Stimulated activated CD8-positive, alpha-beta memory T cell treated with anti-CD3 and anti-CD28 coated beads, Interleukin-7, amount 100 ng/mL, for 1 hour (primary cell): ENCODE measurements at regions not wholly inside any gene's neighbourhood (a gene's known extent, or its start where the extent isn't known, plus 50 kb on each side); places are given as distances from the start of the nearest gene placed in this dataset.

Experiments used
- DNase-seq, 2 donors: peaks; one replicate each; pipeline ENCODE4 v3.0.0-alpha.2; 2020; ENCODE audit warnings: low read depth in 2 of 2

DNA sequence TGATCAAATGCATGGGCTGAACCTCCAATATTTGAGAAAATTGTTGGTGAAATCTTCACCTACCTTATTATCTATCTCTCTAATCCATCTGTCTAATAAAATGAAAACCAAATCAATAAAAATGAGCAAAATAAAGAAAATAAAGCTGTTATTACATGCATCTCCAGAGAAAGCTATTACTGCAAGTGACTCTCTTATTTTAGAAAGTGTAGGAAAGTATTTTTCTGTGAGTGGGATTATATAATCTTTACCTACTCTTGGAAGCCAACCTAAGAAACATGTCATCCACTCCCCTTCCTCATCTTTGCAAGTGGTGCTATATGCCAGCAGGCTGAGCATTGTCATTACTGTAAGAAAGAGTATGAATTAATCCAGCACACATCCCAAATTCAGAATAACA, 191.5 kb upstream of the RFC3 start:
- no peak for DNase-seq

DNA sequence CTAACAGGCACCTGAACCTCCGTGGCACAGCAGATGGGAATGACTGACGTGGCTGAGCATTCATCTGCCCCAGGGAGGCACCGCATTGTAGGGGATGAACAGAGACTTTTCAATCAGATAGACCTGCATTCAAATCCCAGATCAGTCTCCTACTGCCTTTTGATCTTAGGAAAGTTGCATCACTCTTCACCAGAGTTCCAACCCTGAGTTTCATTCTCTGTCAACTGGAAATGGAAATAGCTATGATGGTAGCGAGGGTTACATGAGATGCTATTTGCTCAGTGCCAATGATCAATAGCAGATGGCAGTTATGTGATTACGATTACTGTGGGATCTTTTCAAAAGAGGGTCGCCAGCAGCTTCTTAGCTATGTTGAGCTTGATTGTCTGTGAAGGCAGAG, 189.3 kb upstream of the RFC3 start:
- no peak for DNase-seq

DNA sequence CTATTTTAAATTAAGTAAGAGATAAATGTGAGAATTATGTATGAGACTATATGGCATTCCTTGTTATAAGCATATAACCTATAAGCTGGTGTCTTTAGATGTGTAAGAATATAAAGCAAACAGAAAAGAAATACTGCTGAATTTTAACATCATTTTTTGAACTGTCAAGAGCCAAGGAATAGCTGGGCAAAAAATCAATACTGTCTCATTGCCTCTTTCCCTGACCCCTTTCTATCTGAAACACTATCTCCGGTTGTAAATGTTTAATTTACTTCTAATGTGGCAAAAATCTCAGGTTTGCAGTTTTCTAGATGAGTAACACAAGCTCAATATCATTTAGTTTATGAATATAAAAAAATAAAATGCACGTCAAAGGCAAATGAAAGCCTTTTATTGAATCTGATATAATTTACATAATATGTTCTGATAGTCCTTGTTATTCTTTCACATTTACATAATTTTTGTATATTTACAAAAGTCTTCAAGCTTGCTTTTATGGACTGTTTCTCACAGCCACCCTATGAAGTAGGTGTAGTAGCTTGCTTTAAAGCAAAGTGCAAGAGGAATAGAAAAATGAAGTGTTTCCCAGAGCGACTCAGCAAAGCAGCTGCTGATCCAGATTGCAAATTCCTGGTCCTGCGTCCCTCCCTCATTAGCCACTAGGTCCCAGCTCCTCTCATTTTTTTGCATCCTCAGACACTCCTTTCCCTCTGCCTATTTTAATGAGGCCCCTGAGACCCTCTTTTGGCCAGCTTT, 188.2 kb upstream of the RFC3 start:
- DNase-seq: no peak

DNA sequence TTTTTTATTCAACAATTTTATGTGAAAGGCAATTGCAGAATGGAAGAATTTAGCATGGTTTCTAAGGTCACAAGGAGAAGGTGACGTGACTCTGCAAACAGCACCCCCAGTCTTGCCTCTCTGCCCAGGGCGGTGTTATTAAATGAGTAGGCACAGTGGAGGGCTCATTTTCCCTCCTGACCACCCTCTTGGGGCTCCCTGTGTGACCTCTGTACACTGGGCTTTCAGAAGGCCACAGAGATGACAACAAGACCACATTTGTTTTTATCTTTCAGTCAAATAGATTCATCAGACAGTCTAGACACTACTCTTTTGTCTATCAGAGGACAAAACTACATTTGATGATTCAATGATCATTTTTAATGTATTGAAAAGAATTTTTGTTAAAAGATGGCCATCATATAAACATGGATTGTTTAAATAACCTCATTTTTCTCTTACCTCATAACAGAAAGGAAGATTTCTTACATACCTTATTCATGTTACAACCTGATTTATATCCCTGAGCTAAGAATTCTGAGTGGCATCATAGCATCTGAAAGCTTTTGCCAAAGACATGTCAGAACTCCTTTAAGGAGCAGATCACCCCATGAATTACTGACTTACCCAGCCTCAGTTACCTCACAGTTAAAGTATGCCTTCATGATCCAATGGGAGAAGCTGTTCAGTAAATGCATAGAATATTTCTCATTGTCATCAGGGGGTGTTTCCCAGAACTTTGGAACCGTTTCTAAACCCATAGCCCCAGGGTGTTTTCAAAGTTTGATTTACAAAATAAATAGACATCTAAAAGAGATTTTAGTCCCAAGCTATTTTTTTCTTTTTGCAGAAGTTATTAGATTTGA, 184.0 kb upstream of the RFC3 start:
- DNase-seq: no peak

DNA sequence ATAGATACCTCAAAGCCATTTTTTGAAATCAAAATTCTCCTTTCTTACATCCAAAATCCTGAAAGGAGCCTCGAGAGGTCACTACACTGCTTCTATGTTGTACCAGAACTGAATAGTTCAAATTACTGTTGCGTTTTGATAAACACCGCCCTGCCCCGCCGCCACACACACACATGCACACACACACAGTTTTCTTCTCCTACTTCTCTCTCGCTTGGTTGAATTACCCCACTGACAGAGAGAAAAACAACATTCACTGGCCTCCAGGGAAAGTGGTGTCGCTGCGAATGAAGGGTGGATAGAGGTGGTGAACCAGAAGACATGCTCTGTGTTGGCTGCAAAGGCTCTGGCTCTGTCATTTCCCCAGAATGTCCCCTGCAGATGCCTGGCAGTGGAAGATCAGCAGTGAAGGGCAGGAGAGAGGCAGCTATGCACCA, 183.4 kb upstream of the RFC3 start:
- DNase-seq: no peak

DNA sequence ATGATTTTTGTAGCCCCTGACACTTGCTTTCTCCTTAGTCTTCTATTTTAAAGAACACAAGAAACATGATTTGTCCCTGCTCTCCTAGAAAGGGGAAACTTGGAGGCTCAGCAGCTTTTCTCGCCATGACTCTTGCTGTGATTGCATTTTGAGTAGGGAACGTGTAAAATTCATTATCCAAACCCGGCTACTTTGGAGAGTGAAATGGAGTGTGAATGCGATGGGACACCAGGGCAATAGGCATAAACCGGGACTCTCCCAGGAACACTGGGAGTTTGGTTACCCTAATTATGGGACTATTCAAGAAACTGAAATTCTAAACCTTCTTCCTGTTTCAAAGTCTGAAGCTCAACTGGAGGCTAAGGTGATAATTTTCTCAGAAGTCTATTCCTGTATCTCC, 181.7 kb upstream of the RFC3 start:
- DNase-seq: no peak

DNA sequence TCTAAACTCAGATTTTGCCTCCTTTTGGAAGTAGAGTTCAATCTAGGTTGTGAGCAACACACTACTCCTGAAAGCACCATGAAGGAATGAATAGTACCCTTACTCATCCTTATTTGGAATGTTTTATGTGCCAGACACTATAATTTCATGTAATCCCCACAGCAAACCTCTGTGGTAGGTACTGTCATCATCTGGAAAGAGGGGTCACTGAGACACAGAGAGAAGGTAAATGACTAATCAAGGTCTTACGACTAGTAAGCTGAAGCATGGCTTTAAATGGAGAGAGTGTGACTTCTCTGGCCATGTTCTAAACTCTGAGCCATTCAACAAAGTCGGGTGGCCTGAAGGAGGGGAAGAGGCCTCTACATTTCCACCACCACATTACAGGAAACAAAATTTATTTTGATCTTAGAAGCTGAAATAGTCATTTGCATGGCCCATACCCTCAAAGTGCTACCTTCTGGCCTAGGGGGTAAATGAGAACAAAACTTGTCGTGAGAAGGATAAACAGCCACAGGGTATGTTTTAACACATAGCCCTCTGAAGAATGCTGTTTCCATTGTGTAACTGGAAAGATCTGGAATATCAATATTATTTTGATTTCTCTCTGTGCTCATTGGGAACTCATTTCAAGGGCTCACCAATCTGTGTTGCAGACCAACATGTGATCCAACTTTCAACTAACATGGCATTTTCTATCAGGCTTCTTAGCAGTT, 180.8 kb upstream of the RFC3 start:
- DNase-seq: no peak

DNA sequence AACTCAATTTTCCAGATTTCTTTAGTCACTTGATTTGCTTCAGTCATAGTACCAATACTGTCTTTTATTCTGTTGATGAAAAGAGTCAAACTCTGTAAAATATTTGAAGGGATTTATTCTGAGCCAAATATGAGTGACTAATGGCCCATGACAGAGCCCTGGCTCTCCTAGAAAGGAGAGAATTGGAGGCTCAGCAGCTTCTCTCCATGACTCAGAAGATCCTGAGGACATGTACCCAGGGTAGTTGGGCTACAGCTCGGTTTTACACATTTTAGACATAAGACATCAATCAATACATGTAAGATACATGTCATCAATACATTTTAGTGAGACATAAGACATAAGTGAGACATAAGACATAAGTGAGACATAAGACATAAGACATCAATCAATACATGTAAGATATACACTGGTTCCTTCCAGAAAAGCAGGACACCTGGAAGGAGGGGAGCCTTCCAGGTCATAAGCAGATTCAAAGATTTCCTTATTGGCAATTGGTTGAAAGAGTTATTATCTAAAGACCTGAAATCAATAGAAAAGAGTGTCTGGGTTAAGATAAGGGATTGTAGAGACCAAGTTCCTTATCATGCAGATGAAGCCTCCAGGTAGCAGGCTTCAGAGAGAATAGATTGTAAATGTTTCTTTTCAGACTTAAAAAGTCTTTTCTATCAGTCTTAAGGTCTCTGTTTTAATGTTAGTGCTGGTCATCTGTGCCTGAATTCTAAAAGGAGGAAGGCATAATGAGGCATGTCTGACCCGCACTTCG, 179.8 kb upstream of the RFC3 start:
- no peak for DNase-seq

DNA sequence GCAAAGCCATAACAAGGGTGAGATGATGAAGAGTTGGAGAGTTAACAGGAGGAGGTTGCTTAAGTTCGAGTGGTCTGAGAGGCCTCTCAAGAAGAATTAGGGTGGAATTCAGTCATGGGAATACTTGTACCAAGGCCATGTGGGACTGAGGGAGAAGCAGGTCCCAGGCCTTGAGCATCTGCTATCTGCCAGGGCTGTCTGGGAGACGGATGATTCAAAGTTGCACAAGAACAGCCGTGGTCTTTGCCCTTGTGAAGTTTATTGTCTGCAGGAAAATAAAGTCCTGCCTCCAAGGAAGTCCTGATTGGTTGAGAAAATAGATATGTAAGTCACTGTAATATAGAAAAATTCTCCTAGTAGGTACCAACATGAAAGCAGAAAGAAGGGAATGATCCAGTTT, 178.8 kb upstream of the RFC3 start:
- DNase-seq: no peak

DNA sequence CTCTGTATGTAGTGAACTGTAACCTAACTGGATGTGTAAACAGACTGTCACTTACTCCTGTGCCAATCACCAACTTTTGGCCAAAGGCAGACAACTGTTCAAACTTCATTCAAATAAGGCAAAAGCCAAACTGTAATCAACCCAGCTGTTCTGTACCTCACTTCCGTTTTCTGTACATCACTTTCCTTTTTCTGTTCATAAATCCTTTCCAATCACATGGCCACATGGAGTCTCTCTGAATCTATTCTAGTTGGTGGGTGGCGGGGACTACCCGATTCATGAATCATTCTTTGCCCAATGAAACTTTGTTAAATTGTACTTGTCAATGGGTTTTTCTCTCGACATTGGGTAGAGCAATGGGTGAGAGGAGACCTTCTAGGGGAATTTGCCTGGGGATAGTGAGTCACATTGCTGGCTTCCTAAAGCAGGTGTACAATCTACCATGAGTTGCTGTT, 178.3 kb upstream of the RFC3 start:
- DNase-seq: no peak

DNA sequence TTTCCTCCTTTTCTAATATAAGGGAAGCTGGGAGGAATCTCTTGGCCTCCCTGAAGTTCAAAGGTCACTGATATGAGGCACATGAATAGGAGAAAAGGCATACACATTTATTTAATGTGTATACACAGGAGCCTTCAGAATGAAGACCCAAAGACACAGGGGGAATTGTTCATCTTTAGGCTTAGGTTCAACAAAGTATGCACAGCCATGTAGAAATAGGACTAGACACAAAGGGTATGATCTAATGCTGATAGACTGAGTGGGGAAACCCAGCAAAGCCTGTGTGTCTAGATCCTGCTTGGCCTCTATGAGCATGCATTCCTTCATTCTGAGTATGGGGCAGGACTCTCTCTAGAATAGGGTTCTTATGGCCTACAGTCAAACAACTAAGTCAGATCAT, 177.1 kb upstream of the RFC3 start:
- DNase-seq: no peak

DNA sequence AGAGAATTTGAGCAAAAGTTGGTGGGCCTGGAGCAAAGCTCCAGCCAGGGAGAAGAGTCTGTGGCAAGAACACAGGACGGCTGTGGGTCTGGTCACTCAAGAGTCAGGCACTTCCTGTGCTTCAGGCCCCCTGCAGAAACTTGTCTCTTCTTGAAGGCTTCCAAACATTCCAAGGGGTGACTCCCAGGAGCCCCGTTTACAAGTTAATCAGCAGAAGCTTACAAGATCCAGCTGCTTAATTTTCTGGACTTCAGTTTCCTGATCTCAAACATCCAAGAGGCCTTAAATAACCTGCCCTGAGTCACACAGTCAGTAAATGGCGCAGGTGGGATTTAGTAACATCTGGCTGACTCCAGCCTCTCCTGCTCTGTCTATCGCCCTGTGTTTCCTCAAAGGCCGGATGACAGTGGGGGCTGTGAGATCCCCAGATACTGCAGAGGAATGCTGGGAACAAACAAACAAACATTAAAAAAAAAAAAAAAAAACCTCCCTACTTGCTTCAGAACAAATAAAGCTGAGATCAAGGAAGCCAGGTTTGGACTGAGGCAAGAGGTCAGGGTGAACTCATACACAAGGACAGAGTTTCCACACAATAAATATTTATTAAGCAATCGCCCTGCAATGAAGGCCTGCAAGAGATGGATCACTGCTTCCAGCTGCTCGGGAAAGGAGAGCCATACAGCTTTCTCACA, 175.4 kb upstream of the RFC3 start:
- DNase-seq: no peak

DNA sequence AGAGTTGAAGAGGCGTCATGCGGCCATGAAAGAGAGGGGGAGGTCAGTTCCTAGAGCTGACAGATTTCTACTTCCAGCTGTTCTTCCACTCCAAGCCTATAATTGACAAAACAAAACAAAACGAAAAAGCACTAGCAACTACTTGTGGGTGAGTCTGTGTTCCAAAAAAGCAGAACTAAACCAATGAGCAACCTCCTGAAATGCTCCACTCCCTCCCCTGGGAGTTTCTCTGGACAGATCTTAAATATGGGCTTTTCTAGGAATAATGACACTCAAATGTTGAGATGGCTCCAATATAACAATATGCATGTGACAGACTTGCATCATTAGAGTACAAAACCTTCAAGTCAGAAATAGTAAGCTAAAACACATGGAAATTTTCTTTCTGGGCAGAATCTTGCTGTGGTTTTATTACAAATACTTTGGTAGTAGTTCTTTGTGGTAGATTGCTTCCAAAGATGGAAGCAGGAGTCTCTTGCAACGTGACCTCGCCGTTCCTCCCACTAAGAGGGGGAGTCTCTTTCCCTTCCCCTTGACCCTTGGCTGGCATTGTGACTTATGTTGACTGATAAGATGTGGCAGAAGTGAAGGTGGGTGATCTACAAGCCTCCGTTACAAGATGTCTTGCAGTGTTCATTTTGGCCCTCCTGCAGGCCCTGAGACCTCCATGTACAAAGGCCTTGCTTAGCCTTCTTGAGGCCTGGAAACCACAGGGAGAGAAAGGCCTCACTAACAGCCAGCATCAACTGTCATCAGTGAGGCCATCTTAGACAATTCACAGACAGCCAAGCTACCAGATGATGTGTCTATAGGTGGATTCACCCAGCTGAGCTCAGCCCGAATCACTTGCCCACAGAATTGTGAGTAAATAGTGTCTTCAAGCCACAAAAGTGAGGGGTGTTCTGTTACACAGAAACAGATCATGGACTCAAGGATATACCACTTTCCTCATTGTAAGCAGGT, 173.1 kb upstream of the RFC3 start:
- DNase-seq: no peak

DNA sequence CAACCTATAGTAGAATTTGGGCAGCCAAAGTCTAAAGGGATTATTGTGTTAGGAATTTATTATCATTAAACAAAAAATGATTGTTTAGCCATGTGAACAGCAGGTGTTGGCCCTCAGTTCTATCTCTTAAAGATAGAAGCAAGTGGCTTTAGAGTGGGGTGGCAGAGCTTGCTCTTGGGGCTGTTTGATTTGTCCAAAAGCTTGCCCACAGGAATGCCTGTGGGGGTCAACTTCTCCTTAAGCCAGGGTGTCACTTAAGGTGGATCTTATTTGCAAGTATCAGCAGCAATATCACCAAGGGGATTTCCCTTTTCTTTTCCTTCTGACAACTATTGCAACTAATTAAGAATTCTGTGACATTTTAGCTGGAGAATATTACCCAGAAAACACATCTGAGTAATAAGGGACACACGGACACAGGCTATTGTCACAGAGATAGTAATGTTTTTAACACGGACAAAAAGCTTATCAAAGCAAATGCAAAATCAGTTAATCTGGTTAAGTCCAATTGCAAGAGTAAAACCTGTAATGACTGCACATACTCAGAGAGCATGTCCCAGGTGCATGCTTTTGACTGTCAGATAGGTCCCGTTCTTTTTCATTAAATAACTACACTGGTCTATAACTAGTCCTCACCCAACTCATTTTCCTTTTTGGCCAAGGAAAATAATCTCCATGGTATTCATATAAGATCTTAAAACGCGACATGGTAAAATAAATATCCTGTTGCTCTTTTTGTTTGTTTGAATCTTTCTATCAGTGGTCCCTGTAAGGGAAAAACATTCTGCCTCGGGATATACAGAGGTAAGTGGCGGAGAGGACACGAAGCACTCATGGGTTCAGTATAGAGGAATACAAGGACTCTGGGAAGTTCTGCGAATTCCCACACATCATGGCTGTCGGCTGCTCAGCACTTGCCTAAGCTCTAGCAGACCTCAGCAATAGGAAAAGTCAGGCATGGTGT, 172.1 kb upstream of the RFC3 start:
- no peak for DNase-seq

DNA sequence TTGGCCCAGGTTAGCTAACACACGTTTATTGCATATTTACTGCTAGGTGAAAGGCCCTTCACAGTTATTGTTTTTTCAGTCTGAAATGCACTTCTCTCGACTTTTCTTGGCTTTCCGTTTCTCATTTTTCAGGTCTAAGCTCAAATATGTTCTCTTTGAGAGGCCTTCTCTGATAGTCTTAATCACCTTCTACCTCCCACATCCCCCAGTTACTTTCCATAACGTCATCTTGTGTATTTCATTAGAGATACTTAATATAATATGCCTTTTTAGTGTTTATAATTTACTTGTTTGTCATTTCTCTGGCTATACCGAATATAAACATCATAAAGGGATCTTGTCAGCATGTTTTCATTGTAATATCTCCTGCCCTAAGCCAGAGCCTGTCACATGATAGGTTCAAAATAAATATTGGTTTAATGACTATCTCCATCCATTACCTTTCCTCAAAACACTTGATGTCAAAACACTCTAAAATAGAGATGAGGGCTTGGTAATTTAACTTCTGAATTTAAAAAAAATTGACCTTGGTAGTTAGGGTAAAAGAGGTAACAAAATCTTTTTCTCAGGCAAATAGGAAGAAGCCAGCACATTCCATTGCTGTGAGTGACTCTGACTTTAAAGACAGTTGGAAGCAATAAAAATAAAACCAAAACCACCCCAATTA, 168.6 kb upstream of the RFC3 start:
- no peak for DNase-seq

DNA sequence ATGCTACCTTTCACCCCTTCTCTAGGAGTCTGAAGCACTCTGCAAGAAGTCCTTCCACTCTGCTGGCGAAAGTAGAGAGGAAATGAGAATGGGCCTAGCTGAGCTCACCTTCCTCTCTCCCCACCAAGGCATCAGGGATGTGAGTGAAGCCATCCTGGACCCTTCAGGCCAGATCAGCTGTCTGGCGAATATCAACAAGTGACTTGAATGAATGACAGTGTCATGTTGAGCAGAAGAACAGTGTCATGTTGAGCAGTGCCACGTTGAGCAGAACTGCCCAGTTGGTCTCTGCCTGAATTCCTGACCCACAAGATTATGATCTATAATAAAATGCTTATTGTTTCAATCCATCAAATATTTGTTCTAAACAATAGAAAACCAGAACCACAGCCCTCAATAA, 166.2 kb upstream of the RFC3 start:
- no peak for DNase-seq

DNA sequence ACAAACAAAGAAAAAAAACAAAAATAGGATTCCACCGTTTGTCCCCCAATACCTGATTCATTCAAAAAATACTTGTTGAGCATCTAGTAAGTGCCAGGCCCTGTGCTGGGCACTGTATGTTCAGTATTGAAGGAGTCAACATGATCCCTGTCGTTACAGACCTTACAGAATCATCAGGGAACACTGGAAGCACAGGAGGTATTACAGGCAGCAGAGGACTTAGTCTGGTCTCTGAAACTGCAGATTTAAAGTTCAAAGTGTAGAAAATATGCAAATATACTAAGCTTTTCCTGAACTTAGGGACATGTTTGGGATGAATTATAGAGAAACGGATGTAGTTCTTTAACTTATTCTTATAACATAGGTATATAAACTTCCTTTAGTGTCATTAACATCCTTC, 160.7 kb upstream of the RFC3 start:
- no peak for DNase-seq

DNA sequence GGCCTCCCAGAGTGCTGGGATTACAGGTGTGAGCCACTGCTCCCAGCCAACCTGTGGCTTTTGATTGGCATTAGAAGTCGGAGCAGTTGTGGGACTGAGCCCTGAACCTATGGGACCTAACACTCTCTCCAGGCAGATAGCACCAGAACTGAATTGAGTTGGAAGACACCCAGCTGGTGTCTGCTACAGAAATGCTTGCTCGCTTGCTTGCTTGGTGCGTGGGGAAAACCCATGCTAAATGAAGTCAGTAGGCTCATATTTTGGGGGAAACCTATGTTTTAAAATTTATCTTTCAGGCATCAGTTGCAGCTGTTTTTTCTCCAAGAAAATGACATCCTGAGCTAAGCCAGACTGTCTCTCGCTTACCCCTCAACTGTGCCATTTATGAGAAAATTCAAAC, 158.5 kb upstream of the RFC3 start:
- DNase-seq: no peak
